Smooth muscle cell (in vitro differentiated cells): ENCODE measurements at regions not wholly inside any gene's neighbourhood (a gene's known extent, or its start where the extent isn't known, plus 50 kb on each side); places are given as distances from the start of the nearest gene placed in this dataset.
A peak's percentile ranks its signal among the peaks of the same experiment; 100 is the strongest.

Experiments
- DNase-seq: peaks from one replicate; lab custom pipeline; 2025; ENCODE audit not compliant: unreplicated experiment; lab: John Stamatoyannopoulos, UW
- H2AFZ ChIP-seq: fragments of 200-600 bp; sonication (generic); 2 replicates; pipeline ENCODE4 v1.6.0; 2016; ENCODE audit warnings: antibody characterized with exemption, low read depth, mild to moderate bottlenecking
- H3F3A ChIP-seq: fragments of 200-600 bp; sonication (generic); 2 replicates; pipeline ENCODE4 v1.6.0; 2017; ENCODE audit warnings: antibody characterized with exemption, low read depth
- H3K27ac ChIP-seq: fragments of 200-600 bp; sonication (generic); 2 replicates; pipeline ENCODE4 v1.5.1; 2016; ENCODE audit warnings: low read depth, mild to moderate bottlenecking
- H3K27me3 ChIP-seq: fragments of 200-600 bp; sonication (generic); 2 replicates; pipeline ENCODE4 v1.6.1; 2016; ENCODE audit warnings: low read depth, mild to moderate bottlenecking
- H3K36me3 ChIP-seq: fragments of 200-600 bp; sonication (generic); 2 replicates; pipeline ENCODE4 v1.5.1; 2016; ENCODE audit warnings: low read depth
- H3K4me1 ChIP-seq: fragments of 200-600 bp; sonication (generic); 2 replicates; pipeline ENCODE4 v1.5.1; 2016; ENCODE audit warnings: low read depth
- H3K4me2 ChIP-seq: fragments of 200-600 bp; sonication (generic); 2 replicates; pipeline ENCODE4 v1.6.0; 2016; ENCODE audit warnings: mild to moderate bottlenecking
- H3K4me3 ChIP-seq: fragments of 200-600 bp; sonication (generic); 2 replicates; pipeline ENCODE4 v1.5.1; 2016; ENCODE audit warnings: mild to moderate bottlenecking
- H3K79me2 ChIP-seq: fragments of 200-600 bp; sonication (generic); 2 replicates; pipeline ENCODE4 v1.6.0; 2016; ENCODE audit warnings: low read depth, mild to moderate bottlenecking
- H3K9ac ChIP-seq: fragments of 200-600 bp; sonication (generic); 2 replicates; pipeline ENCODE4 v1.6.0; 2016; ENCODE audit warnings: low read depth
- H3K9me3 ChIP-seq: fragments of 200-600 bp; sonication (generic); replicated peaks from 2 replicates; pipeline ENCODE4 v1.5.1; 2016; ENCODE audit warnings: low read depth
- H4K20me1 ChIP-seq: fragments of 200-600 bp; sonication (generic); 2 replicates; pipeline ENCODE4 v1.6.0; 2016; ENCODE audit warnings: low read depth
- WGBS: methylation state at CpG from one replicate; pipeline ENCODE4 v1.1.7; 2016; ENCODE audit warnings: low lambda C conversion rate; 5-methylcytosine and 5-hydroxymethylcytosine counted together
- TF ChIP-seq, protein P1 (sequence below): fragments of 200-600 bp; sonication (generic); IDR thresholded peaks from 2 replicates; pipeline ENCODE4 v1.5.1; 2017; ENCODE audit warnings: borderline replicate concordance, mild to moderate bottlenecking, antibody characterized with exemption; ENCODE audit not compliant: insufficient read depth, poor library complexity, severe bottlenecking

DNA sequence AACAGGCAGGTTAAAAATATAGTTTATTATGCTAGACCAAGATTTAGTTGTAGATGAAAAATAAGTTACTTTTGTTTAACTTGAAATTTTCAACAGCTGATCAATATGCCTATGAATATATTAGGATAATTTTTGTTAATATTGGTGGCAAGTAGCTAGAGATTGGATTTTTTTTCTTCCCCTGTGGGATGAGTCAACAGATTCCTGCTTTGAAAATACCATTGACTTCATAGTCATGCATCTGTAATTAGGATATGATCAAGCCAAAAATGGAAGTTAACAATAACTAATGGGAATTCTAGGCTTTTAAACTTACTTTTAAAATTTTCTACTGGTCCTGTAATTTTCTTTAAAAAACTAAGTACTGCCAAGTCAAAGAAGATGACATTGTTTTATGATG is 211.7 kb downstream of the ZIC1 start:
- no peaks in the 10 kb centered on the region for H3K79me2 ChIP-seq
- no peak overlapping the region for H3K4me2 ChIP-seq
- H3K4me1 ChIP-seq, result no peaks in the 10 kb centered on the region
- H3K9me3 ChIP-seq, result no peaks in the 10 kb centered on the region
- H3K27ac ChIP-seq, result no peak overlapping the region
- no peaks in the 10 kb centered on the region for H3K36me3 ChIP-seq
- H3F3A ChIP-seq, result no peaks in the 10 kb centered on the region
- H3K27me3 ChIP-seq, result peaks cover 4% of the 10 kb centered on the region
- TF ChIP-seq, protein P1, sequence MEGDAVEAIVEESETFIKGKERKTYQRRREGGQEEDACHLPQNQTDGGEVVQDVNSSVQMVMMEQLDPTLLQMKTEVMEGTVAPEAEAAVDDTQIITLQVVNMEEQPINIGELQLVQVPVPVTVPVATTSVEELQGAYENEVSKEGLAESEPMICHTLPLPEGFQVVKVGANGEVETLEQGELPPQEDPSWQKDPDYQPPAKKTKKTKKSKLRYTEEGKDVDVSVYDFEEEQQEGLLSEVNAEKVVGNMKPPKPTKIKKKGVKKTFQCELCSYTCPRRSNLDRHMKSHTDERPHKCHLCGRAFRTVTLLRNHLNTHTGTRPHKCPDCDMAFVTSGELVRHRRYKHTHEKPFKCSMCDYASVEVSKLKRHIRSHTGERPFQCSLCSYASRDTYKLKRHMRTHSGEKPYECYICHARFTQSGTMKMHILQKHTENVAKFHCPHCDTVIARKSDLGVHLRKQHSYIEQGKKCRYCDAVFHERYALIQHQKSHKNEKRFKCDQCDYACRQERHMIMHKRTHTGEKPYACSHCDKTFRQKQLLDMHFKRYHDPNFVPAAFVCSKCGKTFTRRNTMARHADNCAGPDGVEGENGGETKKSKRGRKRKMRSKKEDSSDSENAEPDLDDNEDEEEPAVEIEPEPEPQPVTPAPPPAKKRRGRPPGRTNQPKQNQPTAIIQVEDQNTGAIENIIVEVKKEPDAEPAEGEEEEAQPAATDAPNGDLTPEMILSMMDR, result no peak
- H3K4me3 ChIP-seq, result no peak overlapping the region
- H3K9ac ChIP-seq, result no peak overlapping the region
- DNase-seq, result no peak
- no peaks in the 10 kb centered on the region for H4K20me1 ChIP-seq
- H2AFZ ChIP-seq, result no peak overlapping the region

DNA sequence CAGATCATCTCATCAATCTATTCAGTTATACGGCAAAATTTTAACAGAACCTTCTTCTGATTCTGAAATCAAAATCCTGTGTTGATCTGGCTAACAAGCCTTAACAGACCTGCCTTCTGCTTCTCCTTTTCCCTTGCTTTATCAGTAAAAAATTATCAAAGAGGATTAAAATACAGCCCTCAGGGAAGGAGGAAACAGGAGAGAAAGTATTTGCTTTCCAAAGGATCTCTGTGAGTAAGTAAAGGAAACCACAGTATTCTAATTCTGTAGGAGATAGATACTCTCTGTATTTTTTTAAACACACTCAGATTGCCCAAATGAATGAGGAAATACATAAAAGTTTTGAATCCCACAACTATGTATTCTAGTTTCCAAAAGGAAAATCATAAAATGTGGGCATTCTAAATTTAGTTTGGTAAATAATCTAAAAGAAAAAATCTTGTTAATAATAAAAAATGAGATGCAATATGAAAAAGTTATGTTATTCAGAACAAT is 221.8 kb downstream of the ZIC1 start:
- H3K9ac ChIP-seq, result no peak overlapping the region
- WGBS, result 89% methylated on average over 1 of the region's 1 CpG
- TF ChIP-seq, protein P1, result no peak
- H4K20me1 ChIP-seq, result no peaks in the 10 kb centered on the region
- H3K27ac ChIP-seq, result no peak overlapping the region
- DNase-seq, result no peak
- no peaks in the 10 kb centered on the region for H3K9me3 ChIP-seq
- no peak overlapping the region for H2AFZ ChIP-seq
- H3K27me3 ChIP-seq, result peaks cover 6% of the 10 kb centered on the region
- no peaks in the 10 kb centered on the region for H3F3A ChIP-seq
- H3K4me3 ChIP-seq, result no peak overlapping the region
- H3K79me2 ChIP-seq, result no peaks in the 10 kb centered on the region
- H3K4me2 ChIP-seq, result peak overlapping the region; percentile 16
- H3K36me3 ChIP-seq, result no peaks in the 10 kb centered on the region
- no peaks in the 10 kb centered on the region for H3K4me1 ChIP-seq

DNA sequence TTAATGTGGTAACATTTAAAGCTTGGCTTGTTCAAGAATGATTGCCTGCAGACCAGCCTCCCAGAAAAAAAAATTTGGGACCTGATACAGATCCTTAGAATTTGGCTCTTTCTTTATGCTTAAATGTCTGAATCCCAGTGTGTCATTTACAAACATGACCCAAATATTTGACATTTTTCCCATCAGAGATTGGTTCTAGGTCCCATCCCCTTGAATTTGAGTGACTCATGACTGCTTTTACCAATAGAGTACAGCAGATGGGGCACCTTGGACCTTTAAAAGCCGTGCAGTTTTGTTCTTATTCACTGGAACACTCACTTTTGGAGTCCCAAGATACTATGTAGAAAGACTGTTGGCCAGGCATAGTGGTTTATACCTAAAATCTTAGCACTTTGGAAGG is 231.6 kb downstream of the ZIC1 start:
- Histone ChIP-seq H3K27me3 (no peaks in the 10 kb centered on the region), H2AFZ (no peak overlapping the region), H3K9ac (no peak overlapping the region), H3K4me1 (no peaks in the 10 kb centered on the region), H3K27ac (no peak overlapping the region), H3K4me3 (no peak overlapping the region), H3K4me2 (no peak overlapping the region), H4K20me1 (no peaks in the 10 kb centered on the region), H3K9me3 (no peaks in the 10 kb centered on the region), H3K79me2 (no peaks in the 10 kb centered on the region), H3K36me3 (no peaks in the 10 kb centered on the region), H3F3A (no peaks in the 10 kb centered on the region)
- TF ChIP-seq, protein P1, result no peak
- no peak for DNase-seq
- 86% methylated on average over 1 of the region's 1 CpG for WGBS

DNA sequence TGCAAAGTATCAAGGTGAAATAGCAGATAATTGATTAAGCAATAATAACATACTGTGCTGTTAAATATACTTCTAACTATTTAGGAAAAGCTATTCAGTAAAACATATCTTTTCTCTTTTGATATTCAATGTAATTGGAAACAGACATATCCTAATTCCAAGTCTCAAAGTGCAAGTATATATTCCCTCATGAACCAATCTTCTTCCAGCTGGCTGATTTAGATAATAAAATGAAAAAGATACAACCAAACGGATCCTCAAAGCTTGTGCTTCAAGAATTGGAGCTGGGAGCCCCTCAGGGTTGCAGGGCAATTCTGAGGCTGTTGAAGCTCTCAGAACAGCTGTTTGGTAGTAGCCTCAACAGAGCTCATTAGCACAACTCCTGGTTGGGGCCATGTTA is 236.6 kb downstream of the ZIC1 start:
- no peak overlapping the region for H2AFZ ChIP-seq
- no peak overlapping the region for H3K27ac ChIP-seq
- TF ChIP-seq, protein P1, result no peak
- no peaks in the 10 kb centered on the region for H3K79me2 ChIP-seq
- H4K20me1 ChIP-seq, result no peaks in the 10 kb centered on the region
- no peak overlapping the region for H3K9ac ChIP-seq
- WGBS, result 88% methylated on average over 1 of the region's 1 CpG
- H3K36me3 ChIP-seq, result no peaks in the 10 kb centered on the region
- no peaks in the 10 kb centered on the region for H3F3A ChIP-seq
- no peaks in the 10 kb centered on the region for H3K9me3 ChIP-seq
- no peak overlapping the region for H3K4me3 ChIP-seq
- H3K4me1 ChIP-seq, result no peaks in the 10 kb centered on the region
- H3K4me2 ChIP-seq, result no peak overlapping the region
- peaks cover 9% of the 10 kb centered on the region for H3K27me3 ChIP-seq
- no peak for DNase-seq
